Stimulated activated naive CD4-positive, alpha-beta T cell treated with Interleukin-2 at 50 U/mL for 16 hours (primary cell): ENCODE measurements at regions not wholly inside any gene's neighbourhood (a gene's known extent, or its start where the extent isn't known, plus 50 kb on each side); places are given as distances from the start of the nearest gene placed in this dataset.

Source experiments
- DNase-seq: peaks from one replicate; lab custom pipeline; 2025; lab: John Stamatoyannopoulos, UW

- no peak for DNase-seq
Measured at GRCh38 chr6:113148566-113148965, 708.6 kb upstream of the MARCKS start.

- DNase-seq = no peak
Measured at GRCh38 chr6:113149511-113149910, 707.6 kb upstream of the MARCKS start.

- no peak for DNase-seq
Measured at GRCh38 chr6:113160306-113161017, 696.7 kb upstream of the MARCKS start.

GRCh38 chr6:113161018-113161315, 696.2 kb upstream of the MARCKS start:
- no peak for DNase-seq

GRCh38 chr6:113162739-113163138, 694.4 kb upstream of the MARCKS start:
- no peak for DNase-seq

GRCh38 chr6:113168057-113168456, 689.1 kb upstream of the MARCKS start:
- no peak for DNase-seq

- no peak for DNase-seq
Measured at GRCh38 chr6:113169484-113169883, 687.7 kb upstream of the MARCKS start.

- DNase-seq = no peak
Measured at GRCh38 chr6:113170454-113170853, 686.7 kb upstream of the MARCKS start.

GRCh38 chr6:113171882-113172281, 685.3 kb upstream of the MARCKS start:
- no peak for DNase-seq

GRCh38 chr6:113172531-113172966, 684.6 kb upstream of the MARCKS start:
- DNase-seq = no peak

GRCh38 chr6:113178349-113178748, 678.8 kb upstream of the MARCKS start:
- no peak for DNase-seq

- DNase-seq = no peak
Measured at GRCh38 chr6:113181164-113181563, 676.0 kb upstream of the MARCKS start.

- DNase-seq = no peak
Measured at GRCh38 chr6:113182370-113183141, 674.6 kb upstream of the MARCKS start.

GRCh38 chr6:113184291-113184690, 672.9 kb upstream of the MARCKS start:
- DNase-seq = no peak

GRCh38 chr6:113184736-113185135, 672.4 kb upstream of the MARCKS start:
- DNase-seq = no peak

GRCh38 chr6:113185299-113185698, 671.8 kb upstream of the MARCKS start:
- DNase-seq = no peak

GRCh38 chr6:113187661-113188060, 669.5 kb upstream of the MARCKS start:
- DNase-seq = no peak

- DNase-seq = no peak
Measured at GRCh38 chr6:113188962-113189361, 668.2 kb upstream of the MARCKS start.

GRCh38 chr6:113190170-113190569, 667.0 kb upstream of the MARCKS start:
- DNase-seq = no peak

GRCh38 chr6:113194090-113194489, 663.1 kb upstream of the MARCKS start:
- no peak for DNase-seq

GRCh38 chr6:113202852-113203714, 654.1 kb upstream of the MARCKS start:
- no peak for DNase-seq

- no peak for DNase-seq
Measured at GRCh38 chr6:113203715-113204110, 653.4 kb upstream of the MARCKS start.

GRCh38 chr6:113205553-113205952, 651.6 kb upstream of the MARCKS start:
- no peak for DNase-seq
